ENCODE measurements at regions not wholly inside any gene's neighbourhood (a gene's known extent, or its start where the extent isn't known, plus 50 kb on each side); places are given as distances from the start of the nearest gene placed in this dataset.
"Not testable (repeated sequence)": the region's sequence is repeated elsewhere in the genome, so short reads cannot be mapped to it uniquely, and the experiment has no call there.

DNA sequence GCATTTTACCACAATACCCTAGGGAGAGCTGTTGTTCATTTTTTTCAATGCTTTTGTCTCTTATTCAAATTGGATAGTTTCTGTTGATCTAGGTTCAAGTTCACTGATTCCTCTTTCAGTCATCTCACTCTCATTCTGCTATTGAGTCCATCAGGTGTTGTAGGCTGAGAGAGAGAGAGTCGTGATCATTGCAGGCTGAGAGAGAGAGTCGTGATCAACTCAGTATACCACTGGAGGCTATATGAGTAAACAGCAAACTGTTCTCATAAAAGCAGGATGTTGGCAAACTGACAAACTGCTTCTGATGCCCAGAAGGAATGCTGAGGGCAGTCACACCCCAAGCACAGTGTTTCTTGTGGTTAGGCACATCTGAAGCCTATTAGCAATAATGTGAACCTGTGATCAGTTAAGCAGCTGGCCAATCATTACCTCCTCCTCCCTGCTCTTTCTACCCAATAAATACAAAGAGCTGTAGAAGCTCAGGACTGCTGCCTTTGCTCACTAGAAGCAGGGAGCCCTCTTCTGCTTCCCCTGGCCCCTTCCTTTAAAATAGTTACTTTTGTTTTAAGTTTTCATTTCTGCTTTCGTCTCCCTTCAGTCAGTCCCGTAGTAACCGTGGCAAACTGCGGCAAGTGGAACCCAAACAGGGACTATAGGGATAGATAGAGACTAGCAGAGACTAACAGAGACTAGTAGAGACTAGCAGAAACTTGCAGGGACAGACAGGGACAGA, 476.1 kb upstream of the ACO1 start:
- DNase-seq (ENCODE audit: low read depth), result no peak
- TF ChIP-seq CTCF (conservative IDR thresholded peaks at IDR 0.05; ENCODE audit: low read depth, low read length), result no peak
- no peak overlapping the region for H3K4me3 ChIP-seq (ENCODE audit: low read depth, low read length)

- TF ChIP-seq CTCF (conservative IDR thresholded peaks at IDR 0.05; ENCODE audit: low read depth, low read length), result no peak
- no peak overlapping the region for H3K4me3 ChIP-seq (ENCODE audit: low read depth, low read length)
- no peak for DNase-seq (ENCODE audit: low read depth)
These were observed 475.5 kb upstream of the ACO1 start for GRCh38 chr9:31908891-31909480.

GRCh38 chr9:31912636-31913035, 471.8 kb upstream of the ACO1 start:
- no peak overlapping the region for H3K4me3 ChIP-seq (ENCODE audit: low read depth, low read length)
- no peak for TF ChIP-seq CTCF (conservative IDR thresholded peaks at IDR 0.05; ENCODE audit: low read depth, low read length)
- no peak for DNase-seq (ENCODE audit: low read depth)

- no peak overlapping the region for H3K4me3 ChIP-seq (ENCODE audit: low read depth, low read length)
- DNase-seq (ENCODE audit: low read depth), result no peak
- TF ChIP-seq CTCF (conservative IDR thresholded peaks at IDR 0.05; ENCODE audit: low read depth, low read length), result no peak
These were observed 467.7 kb upstream of the ACO1 start for GRCh38 chr9:31916591-31917241.

DNA sequence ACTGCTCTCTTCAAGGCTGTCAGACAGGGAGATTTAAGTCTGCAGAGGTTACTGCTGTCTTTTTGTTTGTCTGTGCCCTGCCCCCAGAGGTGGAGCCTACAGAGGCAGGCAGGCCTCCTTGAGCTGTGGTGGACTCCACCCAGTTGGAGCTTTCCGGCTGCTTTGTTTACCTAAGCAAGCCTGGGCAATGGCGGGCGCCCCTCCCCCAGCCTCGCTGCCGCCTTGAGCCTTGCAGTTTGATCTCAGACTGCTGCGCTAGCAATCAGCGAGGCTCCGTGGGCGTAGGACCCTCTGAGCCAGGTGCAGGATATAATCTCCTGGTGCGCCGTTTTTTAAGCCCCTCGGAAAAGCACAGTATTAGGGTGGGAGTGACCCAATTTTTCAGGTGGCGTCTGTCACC, 446.7 kb upstream of the ACO1 start:
- not testable (repeated sequence) for H3K4me3 ChIP-seq (ENCODE audit: low read depth, low read length); DNase-seq (ENCODE audit: low read depth)

DNA sequence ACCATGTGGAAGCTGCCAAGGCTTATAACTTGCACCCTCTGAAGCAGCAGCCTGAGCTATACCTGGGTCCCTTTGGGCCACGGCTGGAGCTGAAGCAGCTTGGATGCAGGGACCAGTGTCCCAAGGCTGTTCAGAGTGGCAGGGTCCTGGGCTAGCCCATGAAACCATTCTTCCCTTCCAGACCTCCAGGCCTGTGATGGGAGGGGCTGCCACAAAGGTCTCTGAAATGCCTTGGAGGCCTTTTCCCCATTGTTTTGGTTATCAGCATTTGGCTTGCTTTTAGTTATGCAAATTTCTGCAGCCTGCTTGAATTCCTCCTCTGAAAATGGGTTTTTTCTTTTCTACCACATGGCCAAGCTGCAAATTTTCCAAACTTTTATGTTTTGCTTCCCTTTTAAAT, 433.7 kb upstream of the ACO1 start:
- DNase-seq (ENCODE audit: low read depth), result no peak
- H3K4me3 ChIP-seq (ENCODE audit: low read depth, low read length), result no peak overlapping the region
- TF ChIP-seq CTCF (conservative IDR thresholded peaks at IDR 0.05; ENCODE audit: low read depth, low read length), result no peak

DNA sequence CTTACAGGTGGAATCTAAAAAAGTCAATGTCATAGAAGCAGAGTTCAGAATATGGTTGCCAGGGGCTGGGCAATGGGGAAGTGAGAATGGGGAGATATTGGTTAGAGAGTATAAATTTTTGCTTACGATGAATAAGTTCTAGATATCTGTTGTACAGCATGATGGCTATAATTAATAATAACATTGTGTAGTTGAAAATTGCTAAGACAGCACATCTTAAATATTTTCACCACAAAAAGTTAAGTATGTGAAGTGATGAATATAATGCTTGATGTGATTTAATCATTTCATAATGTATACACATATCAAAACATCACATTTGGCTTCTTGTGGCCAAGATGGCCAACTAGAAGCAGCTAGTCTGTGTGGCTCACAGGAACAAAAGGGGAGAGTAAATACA, 425.9 kb upstream of the ACO1 start:
- no peak overlapping the region for H3K4me3 ChIP-seq (ENCODE audit: low read depth, low read length)
- no peak for DNase-seq (ENCODE audit: low read depth)
- no peak for TF ChIP-seq CTCF (conservative IDR thresholded peaks at IDR 0.05; ENCODE audit: low read depth, low read length)

All from choroid plexus epithelial cell (primary cell).